ENCODE measurements at regions not wholly inside any gene's neighbourhood (a gene's known extent, or its start where the extent isn't known, plus 50 kb on each side); places are given as distances from the start of the nearest gene placed in this dataset.

DNA sequence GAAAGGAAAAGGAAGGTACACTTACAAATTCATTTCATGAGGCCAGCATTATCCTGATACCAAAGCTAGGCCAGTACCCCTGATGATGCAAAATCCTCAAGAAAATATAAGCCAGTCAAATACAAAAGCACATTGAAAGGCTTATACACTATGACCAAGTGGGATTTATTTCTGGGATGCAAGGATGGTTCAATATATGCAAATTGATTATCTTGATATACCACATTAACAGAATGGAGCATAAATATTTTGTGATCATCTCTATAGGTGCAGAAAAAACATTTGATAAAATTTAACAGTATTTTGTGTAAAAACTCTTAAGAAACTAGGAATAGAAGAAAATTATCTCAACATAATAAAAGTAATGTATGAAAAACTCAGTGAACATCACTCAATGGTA lies 97.0 kb upstream of the BCAT1 start:
- no peak for TF ChIP-seq TEAD4 (IDR thresholded peaks at IDR 0.05; ENCODE audit: low read depth, low read length)
- no peak for TF ChIP-seq RXRA (IDR thresholded peaks at IDR 0.05; ENCODE audit: insufficient read depth, low read depth, low read length)
- TF ChIP-seq RBBP5 (IDR thresholded peaks at IDR 0.05; ENCODE audit: borderline replicate concordance, low read depth, low read length): no peak
- TF ChIP-seq TCF12 (IDR thresholded peaks at IDR 0.05; ENCODE audit: low read depth, low read length): no peak
- H3K4me3 ChIP-seq (ENCODE audit: extremely low read depth in 1 of 4, insufficient read depth in 2 of 4, low read depth in 3 of 4, low read length in 4 of 4): no peak overlapping the region
- CTCF ChIA-PET (ENCODE audit: partially characterized antibody): no interaction called here

More for the DNA sequence above, 97.0 kb upstream of the BCAT1 start:
- H3K27me3 ChIP-seq (replicated peaks in 1 of 4; ENCODE audit: control insufficient read depth in 3 of 4, extremely low read depth in 1 of 4, insufficient read depth in 3 of 4, low read length in 3 of 4): no peaks in the 10 kb centered on the region
- POLR2A ChIA-PET (ENCODE audit: partially characterized antibody): no interaction called here
- H2BK20ac ChIP-seq (ENCODE audit: low read length): no peak overlapping the region
- H4K20me1 ChIP-seq (replicated peaks in 1 of 2; ENCODE audit: control insufficient read depth in 1 of 2, insufficient read depth in 2 of 2, low read length in 2 of 2): no peaks in the 10 kb centered on the region
- no peak overlapping the region for H3K14ac ChIP-seq (ENCODE audit: insufficient read length)
- no peak overlapping the region for H2AK5ac ChIP-seq (ENCODE audit: low read depth, low read length)
- H3K18ac ChIP-seq (ENCODE audit: extremely low read depth, low read length): no peak overlapping the region
- FAIRE-seq (no peak), DNase-seq (ENCODE audit: low read depth in 1 of 2, low spot score in 2 of 2) (no peak)
- no peaks in the 10 kb centered on the region for H3K23me2 ChIP-seq (ENCODE audit: low read depth, low read length)
- H2BK5ac ChIP-seq (ENCODE audit: low read depth, low read length): no peak overlapping the region
- H2BK120ac ChIP-seq (replicated peaks; ENCODE audit: low read depth, low read length): no peak overlapping the region
- no peak overlapping the region for H4K8ac ChIP-seq (ENCODE audit: extremely low read depth, insufficient read depth, low read length)
- H4K5ac ChIP-seq (ENCODE audit: insufficient read length, low read depth, low read length): no peak overlapping the region
- no peak overlapping the region for H4K91ac ChIP-seq (replicated peaks; ENCODE audit: insufficient read length, low read length)
- no peaks in the 10 kb centered on the region for H3K9me3 ChIP-seq (ENCODE audit: insufficient read depth in 2 of 2, low read depth in 1 of 2, low read length in 1 of 2)
- H3K4me1 ChIP-seq (replicated peaks in 1 of 4; ENCODE audit: control insufficient read depth in 3 of 4, insufficient read depth in 4 of 4, low read length in 3 of 4): no peaks in the 10 kb centered on the region
- no peaks in the 10 kb centered on the region for H3K79me1 ChIP-seq (ENCODE audit: low read depth, low read length)
- no peak overlapping the region for H3K27ac ChIP-seq (ENCODE audit: low read depth, low read length)
- H2BK12ac ChIP-seq (ENCODE audit: low read depth, low read length): no peak overlapping the region
- no peak overlapping the region for H2AFZ ChIP-seq (ENCODE audit: low read length)
- no peak overlapping the region for H2BK15ac ChIP-seq (ENCODE audit: low read length)
- no peak overlapping the region for H3K9ac ChIP-seq (replicated peaks in 1 of 4; ENCODE audit: extremely low read depth in 1 of 4, low read depth in 3 of 4, low read length in 3 of 4)
- H3K4me2 ChIP-seq (ENCODE audit: insufficient read depth in 1 of 2, low read depth in 2 of 2, low read length in 2 of 2): no peak overlapping the region
- no peak overlapping the region for H3K56ac ChIP-seq (replicated peaks; ENCODE audit: insufficient read length, low read depth, low read length)
- no peaks in the 10 kb centered on the region for H3K36me3 ChIP-seq (ENCODE audit: control insufficient read depth in 2 of 4, insufficient read depth in 4 of 4, low read length in 3 of 4)
- no peaks in the 10 kb centered on the region for H3K79me2 ChIP-seq (ENCODE audit: control insufficient read depth in 1 of 2, insufficient read depth in 2 of 2, low read length in 2 of 2)
- no peak overlapping the region for H3K23ac ChIP-seq (ENCODE audit: insufficient read length)
- H3K4ac ChIP-seq (replicated peaks; ENCODE audit: insufficient read length, low read depth, low read length): no peak overlapping the region
